Endodermal cell (in vitro differentiated cells): ENCODE measurements at regions not wholly inside any gene's neighbourhood (a gene's known extent, or its start where the extent isn't known, plus 50 kb on each side); places are given as distances from the start of the nearest gene placed in this dataset.

Experiments used
- DNase-seq: peaks from one replicate; pipeline ENCODE4 v3.0.0-alpha.2; 2017
- H3K27ac ChIP-seq: 2 replicates; pipeline ENCODE4 v1.5.1; 2013; ENCODE audit warnings: mild to moderate bottlenecking, low read depth, low read length, moderate library complexity
- H3K27me3 ChIP-seq: 2 replicates; pipeline ENCODE4 v1.6.1; 2013; ENCODE audit warnings: mild to moderate bottlenecking, low read length, moderate library complexity; ENCODE audit not compliant: insufficient read depth, control insufficient read depth, poor library complexity, severe bottlenecking
- H3K36me3 ChIP-seq: 2 replicates; pipeline ENCODE4 v1.7.0; 2013; ENCODE audit warnings: mild to moderate bottlenecking, low read length, moderate library complexity; ENCODE audit not compliant: control insufficient read depth, insufficient read depth
- H3K4me1 ChIP-seq: one replicate; pipeline ENCODE4 v1.7.0; 2013; ENCODE audit warnings: low read length; ENCODE audit not compliant: control insufficient read depth, insufficient read depth
- H3K4me3 ChIP-seq: 2 replicates; pipeline ENCODE4 v1.5.1; 2013; ENCODE audit warnings: mild to moderate bottlenecking, low read length, moderate library complexity
- H3K9ac ChIP-seq: 2 replicates; pipeline ENCODE4 v1.6.1; 2013; ENCODE audit warnings: mild to moderate bottlenecking, low read length, moderate library complexity; ENCODE audit not compliant: poor library complexity, severe bottlenecking; ENCODE audit errors: extremely low read depth
- H3K9me3 ChIP-seq: 2 replicates; pipeline ENCODE4 v1.6.1; 2013; ENCODE audit warnings: mild to moderate bottlenecking, low read length, moderate library complexity; ENCODE audit not compliant: control insufficient read depth
- H3K27ac Mint-ChIP-seq: 2 replicates; pipeline ENCODE4 v1.8.0; 2020; ENCODE audit warnings: mixed read lengths
- H3K27me3 Mint-ChIP-seq: 2 replicates; pipeline ENCODE4 v1.8.0; 2021; ENCODE audit warnings: mild to moderate bottlenecking, mixed read lengths; ENCODE audit not compliant: insufficient read depth
- H3K36me3 Mint-ChIP-seq: 2 replicates; pipeline ENCODE4 v1.8.0; 2020; ENCODE audit warnings: low read depth, mixed read lengths
- H3K4me1 Mint-ChIP-seq: 2 replicates; pipeline ENCODE4 v1.8.0; 2020; ENCODE audit warnings: mixed read lengths
- H3K4me3 Mint-ChIP-seq: 2 replicates; pipeline ENCODE4 v1.8.0; 2020; ENCODE audit warnings: mild to moderate bottlenecking, moderate library complexity, mixed read lengths
- H3K9me3 Mint-ChIP-seq: 2 replicates; pipeline ENCODE4 v1.8.0; 2020; ENCODE audit warnings: mild to moderate bottlenecking, mixed read lengths
- WGBS, 2 experiments: methylation state at CpG; one replicate each; pipeline versions ENCODE4 v1.1.5 to v1.1.7; 2013; ENCODE audit warnings: missing lambda C conversion rate in 2 of 2, mixed read lengths in 1 of 2; ENCODE audit not compliant: insufficient coverage in 1 of 2, insufficient read length in 1 of 2; 5-methylcytosine and 5-hydroxymethylcytosine counted together
- TF ChIP-seq, protein P1 (sequence below): fragments of 200-600 bp; sonication (generic); conservative IDR thresholded peaks from 2 replicates; pipeline ENCODE4 v1.5.0; 2021; ENCODE audit warnings: antibody characterized with exemption, mild to moderate bottlenecking

GRCh38 chr6:78101387-78101786 is 448.5 kb downstream of the MEI4 start:
- peaks cover 3% of the 10 kb centered on the region for H3K4me1 Mint-ChIP-seq
- no peak overlapping the region for H3K4me3 Mint-ChIP-seq
- WGBS, 2 experiments = 88% methylated on average over 1 of the region's 1 CpG
- TF ChIP-seq, protein P1, sequence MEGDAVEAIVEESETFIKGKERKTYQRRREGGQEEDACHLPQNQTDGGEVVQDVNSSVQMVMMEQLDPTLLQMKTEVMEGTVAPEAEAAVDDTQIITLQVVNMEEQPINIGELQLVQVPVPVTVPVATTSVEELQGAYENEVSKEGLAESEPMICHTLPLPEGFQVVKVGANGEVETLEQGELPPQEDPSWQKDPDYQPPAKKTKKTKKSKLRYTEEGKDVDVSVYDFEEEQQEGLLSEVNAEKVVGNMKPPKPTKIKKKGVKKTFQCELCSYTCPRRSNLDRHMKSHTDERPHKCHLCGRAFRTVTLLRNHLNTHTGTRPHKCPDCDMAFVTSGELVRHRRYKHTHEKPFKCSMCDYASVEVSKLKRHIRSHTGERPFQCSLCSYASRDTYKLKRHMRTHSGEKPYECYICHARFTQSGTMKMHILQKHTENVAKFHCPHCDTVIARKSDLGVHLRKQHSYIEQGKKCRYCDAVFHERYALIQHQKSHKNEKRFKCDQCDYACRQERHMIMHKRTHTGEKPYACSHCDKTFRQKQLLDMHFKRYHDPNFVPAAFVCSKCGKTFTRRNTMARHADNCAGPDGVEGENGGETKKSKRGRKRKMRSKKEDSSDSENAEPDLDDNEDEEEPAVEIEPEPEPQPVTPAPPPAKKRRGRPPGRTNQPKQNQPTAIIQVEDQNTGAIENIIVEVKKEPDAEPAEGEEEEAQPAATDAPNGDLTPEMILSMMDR = no peak
- DNase-seq = no peak
- Histone ChIP-seq H3K27me3 (no peaks in the 10 kb centered on the region), H3K36me3 (no peaks in the 10 kb centered on the region), H3K4me1 (no peaks in the 10 kb centered on the region), H3K9me3 (peaks cover 18% of the 10 kb centered on the region), H3K9ac (no peak overlapping the region), H3K27ac (no peak overlapping the region), H3K4me3 (no peak overlapping the region)
- H3K27me3 Mint-ChIP-seq = no peaks in the 10 kb centered on the region
- H3K36me3 Mint-ChIP-seq = peaks cover 1% of the 10 kb centered on the region
- no peak overlapping the region for H3K27ac Mint-ChIP-seq
- H3K9me3 Mint-ChIP-seq = peaks cover 18% of the 10 kb centered on the region

GRCh38 chr6:78110641-78111040 is 457.8 kb downstream of the MEI4 start:
- H3K27ac Mint-ChIP-seq = no peak overlapping the region
- Histone ChIP-seq H3K36me3 (no peaks in the 10 kb centered on the region), H3K27me3 (no peaks in the 10 kb centered on the region), H3K4me1 (no peaks in the 10 kb centered on the region), H3K9me3 (peaks cover 28% of the 10 kb centered on the region), H3K9ac (no peak overlapping the region), H3K4me3 (no peak overlapping the region), H3K27ac (no peak overlapping the region)
- H3K27me3 Mint-ChIP-seq = no peaks in the 10 kb centered on the region
- TF ChIP-seq, protein P1 = no peak
- H3K9me3 Mint-ChIP-seq = peaks cover 20% of the 10 kb centered on the region
- DNase-seq = no peak
- H3K36me3 Mint-ChIP-seq = peaks cover 7% of the 10 kb centered on the region
- H3K4me1 Mint-ChIP-seq = peaks cover 10% of the 10 kb centered on the region
- no peak overlapping the region for H3K4me3 Mint-ChIP-seq

- Mint-ChIP-seq H3K4me1 (peaks cover 6% of the 10 kb centered on the region), H3K36me3 (peaks cover 7% of the 10 kb centered on the region), H3K27me3 (no peaks in the 10 kb centered on the region), H3K27ac (no peak overlapping the region), H3K9me3 (peaks cover 18% of the 10 kb centered on the region), H3K4me3 (no peak overlapping the region)
- no peak overlapping the region for H3K27ac ChIP-seq
- no peak for DNase-seq
- H3K36me3 ChIP-seq = no peaks in the 10 kb centered on the region
- peaks cover 33% of the 10 kb centered on the region for H3K9me3 ChIP-seq
- H3K4me3 ChIP-seq = no peak overlapping the region
- no peaks in the 10 kb centered on the region for H3K27me3 ChIP-seq
- H3K9ac ChIP-seq = peak overlapping the region; percentile 6
- 82 to 100% methylated on average over 1 of the region's 1 CpG for WGBS, 2 experiments
- H3K4me1 ChIP-seq = peaks cover 5% of the 10 kb centered on the region
- TF ChIP-seq, protein P1 = no peak
Observed at GRCh38 chr6:78117966-78118365, 465.1 kb downstream of the MEI4 start.
